Coronary artery (tissue), 2 donors: ENCODE measurements at regions not wholly inside any gene's neighbourhood (a gene's known extent, or its start where the extent isn't known, plus 50 kb on each side); places are given as distances from the start of the nearest gene placed in this dataset.
"Not testable (repeated sequence)": the region's sequence is repeated elsewhere in the genome, so short reads cannot be mapped to it uniquely, and the experiment has no call there.

Experiments used
- DNase-seq: peaks from one replicate; pipeline ENCODE4 v3.0.0-alpha.2; 2017; ENCODE audit warnings: low spot score
- H3K27ac ChIP-seq, 2 donors: fragments of 200-600 bp; sonication (generic); one replicate each; pipeline ENCODE4 v1.5.1; 2016 to 2019
- H3K4me3 ChIP-seq: fragments of 200-600 bp; sonication (generic); 2 replicates; pipeline ENCODE4 v1.5.1; 2016; ENCODE audit warnings: mild to moderate bottlenecking, moderate library complexity
- TF ChIP-seq, protein P1 (sequence below): fragments of 200-600 bp; sonication (generic); IDR thresholded peaks from one replicate; pipeline ENCODE4 v1.5.1; 2019; ENCODE audit warnings: antibody characterized with exemption

GRCh38 chr7:29627631-29628030 lies 64.0 kb downstream of the PRR15 start:
- no peak for DNase-seq

GRCh38 chr7:29629507-29629906 lies 65.9 kb downstream of the PRR15 start:
- TF ChIP-seq, protein P1, sequence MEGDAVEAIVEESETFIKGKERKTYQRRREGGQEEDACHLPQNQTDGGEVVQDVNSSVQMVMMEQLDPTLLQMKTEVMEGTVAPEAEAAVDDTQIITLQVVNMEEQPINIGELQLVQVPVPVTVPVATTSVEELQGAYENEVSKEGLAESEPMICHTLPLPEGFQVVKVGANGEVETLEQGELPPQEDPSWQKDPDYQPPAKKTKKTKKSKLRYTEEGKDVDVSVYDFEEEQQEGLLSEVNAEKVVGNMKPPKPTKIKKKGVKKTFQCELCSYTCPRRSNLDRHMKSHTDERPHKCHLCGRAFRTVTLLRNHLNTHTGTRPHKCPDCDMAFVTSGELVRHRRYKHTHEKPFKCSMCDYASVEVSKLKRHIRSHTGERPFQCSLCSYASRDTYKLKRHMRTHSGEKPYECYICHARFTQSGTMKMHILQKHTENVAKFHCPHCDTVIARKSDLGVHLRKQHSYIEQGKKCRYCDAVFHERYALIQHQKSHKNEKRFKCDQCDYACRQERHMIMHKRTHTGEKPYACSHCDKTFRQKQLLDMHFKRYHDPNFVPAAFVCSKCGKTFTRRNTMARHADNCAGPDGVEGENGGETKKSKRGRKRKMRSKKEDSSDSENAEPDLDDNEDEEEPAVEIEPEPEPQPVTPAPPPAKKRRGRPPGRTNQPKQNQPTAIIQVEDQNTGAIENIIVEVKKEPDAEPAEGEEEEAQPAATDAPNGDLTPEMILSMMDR, result no peak
- DNase-seq, result no peak
- H3K27ac ChIP-seq, result no peak overlapping the region
- no peak overlapping the region for H3K4me3 ChIP-seq

More at GRCh38 chr7:29627631-29628030, 64.0 kb downstream of the PRR15 start:
- TF ChIP-seq, protein P1, result no peak
- no peak overlapping the region for H3K4me3 ChIP-seq
- no peak overlapping the region for H3K27ac ChIP-seq

DNA sequence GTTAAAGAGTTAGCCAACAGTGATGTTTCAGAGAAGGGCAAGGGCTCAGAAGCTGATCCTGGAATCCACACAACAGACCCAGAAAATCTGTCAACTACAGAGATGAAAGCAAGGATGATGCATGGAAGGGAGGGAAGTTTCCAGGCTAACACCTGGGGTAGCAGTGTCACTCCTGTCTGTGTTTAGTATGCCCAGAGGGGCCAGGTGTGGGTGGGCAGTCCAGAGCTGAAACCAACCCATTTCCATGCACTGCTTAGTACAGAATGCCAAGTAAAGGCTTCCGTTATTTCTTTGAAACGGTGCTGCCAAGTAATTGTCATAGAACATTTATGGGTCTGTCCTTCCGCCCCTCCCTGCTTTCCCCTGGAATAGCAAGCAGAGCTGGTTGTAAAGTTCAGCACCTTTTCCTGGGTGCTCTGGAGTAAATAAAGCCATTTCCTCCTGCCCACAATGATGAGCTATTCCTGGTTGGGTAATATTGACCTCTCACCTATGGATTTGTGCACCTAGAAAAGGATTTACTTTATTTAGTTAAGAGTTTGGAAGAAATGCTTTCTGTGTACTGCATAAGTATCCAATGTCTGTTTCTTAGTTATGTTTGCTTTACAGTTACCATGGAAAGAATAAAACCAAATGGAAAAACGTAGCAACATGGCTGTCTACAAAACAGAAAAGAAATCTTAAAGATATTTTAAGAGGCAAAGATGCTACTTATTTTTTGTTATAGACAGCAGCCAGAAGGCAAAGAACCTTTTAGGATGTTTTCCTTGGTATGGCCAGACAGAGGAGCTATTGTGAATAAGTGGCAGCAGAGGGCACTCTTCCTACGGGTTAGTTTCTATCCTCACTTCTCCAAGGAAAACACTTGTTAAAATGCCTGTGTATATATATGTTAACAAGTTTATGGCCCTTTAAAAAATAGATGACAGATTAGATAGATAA lies 71.7 kb downstream of the PRR15 start:
- not testable (repeated sequence) for H3K4me3 ChIP-seq, DNase-seq, H3K27ac ChIP-seq
- TF ChIP-seq, protein P1, result peak; percentile 13

- no peak overlapping the region for H3K27ac ChIP-seq
- TF ChIP-seq, protein P1, result no peak
- no peak for DNase-seq
- no peak overlapping the region for H3K4me3 ChIP-seq
Observed at GRCh38 chr7:29636009-29636351, 72.3 kb downstream of the PRR15 start.

DNA sequence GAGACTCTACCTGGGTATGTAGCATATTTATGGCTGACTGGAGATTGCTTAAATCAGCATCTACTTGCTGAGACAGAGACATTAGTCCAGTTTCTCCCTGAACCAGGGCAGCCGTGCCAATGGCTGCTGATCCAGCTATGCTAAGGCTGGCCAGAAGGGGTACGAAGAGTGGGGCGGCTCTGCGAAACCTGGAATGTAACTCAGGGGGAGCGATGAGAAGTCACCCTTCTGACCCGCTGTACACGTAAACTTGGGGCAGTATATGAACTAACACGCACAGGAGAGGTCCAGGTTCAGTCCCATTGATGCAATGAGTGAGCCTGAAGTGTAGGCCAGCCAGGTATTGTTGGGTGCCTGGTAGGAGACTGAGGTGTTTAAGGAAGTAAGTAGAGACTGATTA lies 73.7 kb downstream of the PRR15 start:
- no peak overlapping the region for H3K4me3 ChIP-seq
- TF ChIP-seq, protein P1, result no peak
- DNase-seq, result no peak
- H3K27ac ChIP-seq, result no peak overlapping the region

DNA sequence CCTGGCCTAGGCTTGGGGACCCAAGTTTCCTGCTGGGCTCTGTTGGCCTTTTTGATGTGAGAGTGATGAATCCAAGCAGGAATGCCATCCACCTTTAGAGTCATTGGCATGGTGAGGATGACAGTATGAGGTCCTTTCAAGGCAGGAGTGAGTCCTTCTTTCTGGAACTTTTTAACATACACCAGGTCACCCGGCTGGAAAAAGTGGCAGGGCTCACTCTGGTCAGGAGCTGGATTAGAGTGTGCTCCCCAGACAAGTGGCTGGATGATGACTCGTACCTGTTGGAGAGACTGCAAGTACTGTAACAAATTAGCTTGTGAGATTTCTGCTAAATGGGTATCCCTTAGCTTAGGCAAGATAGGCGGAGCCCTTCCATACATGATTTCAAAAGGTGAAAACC lies 75.2 kb downstream of the PRR15 start:
- not testable (repeated sequence) for H3K4me3 ChIP-seq, DNase-seq, H3K27ac ChIP-seq

DNA sequence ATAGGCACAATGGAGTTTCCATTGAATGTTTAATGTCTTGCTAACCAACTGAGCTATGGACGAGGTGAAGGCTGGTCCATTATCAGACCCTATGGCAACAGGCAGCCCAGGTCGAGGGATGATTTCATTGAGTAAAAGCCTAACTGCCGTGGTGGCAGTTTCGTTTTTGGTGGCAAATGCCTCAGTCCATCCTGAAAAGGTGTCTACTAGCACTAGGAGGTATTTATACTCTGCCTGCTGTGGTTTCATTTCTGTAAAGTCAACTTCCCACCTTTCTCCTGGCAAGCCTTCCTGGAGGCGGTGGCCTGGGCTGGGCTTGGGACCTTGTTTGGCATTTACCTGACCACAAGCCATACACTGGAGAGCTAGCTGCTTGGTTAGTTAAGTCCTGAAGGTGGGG lies 75.8 kb downstream of the PRR15 start:
- no peak overlapping the region for H3K27ac ChIP-seq
- TF ChIP-seq, protein P1, result no peak
- no peak overlapping the region for H3K4me3 ChIP-seq
- no peak for DNase-seq
